AG04450 (cell line): ENCODE measurements at regions not wholly inside any gene's neighbourhood (a gene's known extent, or its start where the extent isn't known, plus 50 kb on each side); places are given as distances from the start of the nearest gene placed in this dataset.

Experiments used
- CTCF ChIA-PET: fragments of 300-600, 350-600 bp; formaldehyde crosslinking; extraction: SDS; loops from one replicate; lab custom pipeline; 2022; ENCODE audit warnings: antibody characterized with exemption, inconsistent platforms; lab: Charles Lee
- POLR2A ChIA-PET: fragments of 350-600 bp; formaldehyde crosslinking; extraction: SDS; loops from one replicate; lab custom pipeline; 2021; ENCODE audit warnings: antibody characterized with exemption, inconsistent platforms; lab: Yijun Ruan, JAX
- DNase-seq: peaks from one replicate; pipeline ENCODE4 v3.0.0-alpha.2; 2011; ENCODE audit warnings: low read depth, low spot score
- H3K27ac ChIP-seq: one replicate; pipeline ENCODE4 v1.5.1; 2012; ENCODE audit warnings: low read depth, low read length, control low read depth
- H3K27me3 ChIP-seq: one replicate; pipeline ENCODE4 v1.6.0; 2012; ENCODE audit warnings: low read length; ENCODE audit not compliant: control insufficient read depth, insufficient read depth
- H3K4me3 ChIP-seq: 2 replicates; pipeline ENCODE4 v1.5.1; 2011; ENCODE audit warnings: mild to moderate bottlenecking, low read depth, low read length, control low read depth
- H3K9me3 ChIP-seq: 2 replicates; pipeline ENCODE4 v1.5.1; 2012; ENCODE audit warnings: low read length; ENCODE audit not compliant: control insufficient read depth, insufficient read depth
- CTCF ChIP-seq: IDR thresholded peaks from 2 replicates; pipeline ENCODE4 v1.5.1; 2011; ENCODE audit warnings: low read depth, low read length, control low read depth, inconsistent platforms

- no peak for TF ChIP-seq CTCF
- Histone ChIP-seq H3K27ac (no peak overlapping the region), H3K4me3 (no peak overlapping the region), H3K9me3 (no peaks in the 10 kb centered on the region), H3K27me3 (no peaks in the 10 kb centered on the region)
- DNase-seq: no peak
- POLR2A ChIA-PET: no interaction called here
- CTCF ChIA-PET: no interaction called here
Measured at GRCh38 chrX:4831574-4831973, 1118.1 kb upstream of the PRKX start.

- CTCF ChIA-PET: no interaction called here
- DNase-seq: no peak
- Histone ChIP-seq H3K27ac (no peak overlapping the region), H3K9me3 (no peaks in the 10 kb centered on the region), H3K27me3 (no peaks in the 10 kb centered on the region), H3K4me3 (no peak overlapping the region)
- no peak for TF ChIP-seq CTCF
- POLR2A ChIA-PET: no interaction called here
Measured at GRCh38 chrX:4830880-4831557, 1117.6 kb upstream of the PRKX start.

- H3K9me3 ChIP-seq: no peaks in the 10 kb centered on the region; the same call in 1 of the 2 replicates
- no peaks in the 10 kb centered on the region for H3K27me3 ChIP-seq
- H3K4me3 ChIP-seq: no peak overlapping the region
- TF ChIP-seq CTCF: no peak
- no peak overlapping the region for H3K27ac ChIP-seq
- POLR2A ChIA-PET: no interaction called here
- CTCF ChIA-PET: no interaction called here
- no peak for DNase-seq
Measured at GRCh38 chrX:4825550-4825949, 1112.1 kb upstream of the PRKX start.

GRCh38 chrX:4809571-4809970, 1096.1 kb upstream of the PRKX start:
- H3K4me3 ChIP-seq: no peak overlapping the region
- H3K27me3 ChIP-seq: no peaks in the 10 kb centered on the region
- no peak for DNase-seq
- no peak overlapping the region for H3K27ac ChIP-seq
- H3K9me3 ChIP-seq: no peaks in the 10 kb centered on the region; the same call in 1 of the 2 replicates
- POLR2A ChIA-PET: no interaction called here
- CTCF ChIA-PET: no interaction called here
- TF ChIP-seq CTCF: no peak

GRCh38 chrX:4805502-4805901, 1092.1 kb upstream of the PRKX start:
- Histone ChIP-seq H3K27me3 (no peaks in the 10 kb centered on the region), H3K9me3 (no peaks in the 10 kb centered on the region; the same call in 1 of the 2 replicates), H3K4me3 (no peak overlapping the region), H3K27ac (no peak overlapping the region)
- no peak for TF ChIP-seq CTCF
- POLR2A ChIA-PET: no interaction called here
- no peak for DNase-seq
- CTCF ChIA-PET: no interaction called here
